ENCODE measurements at regions not wholly inside any gene's neighbourhood (a gene's known extent, or its start where the extent isn't known, plus 50 kb on each side); places are given as distances from the start of the nearest gene placed in this dataset.
A peak's percentile ranks its signal among the peaks of the same experiment; 100 is the strongest.
"Not testable (repeated sequence)": the region's sequence is repeated elsewhere in the genome, so short reads cannot be mapped to it uniquely, and the experiment has no call there.

DNA sequence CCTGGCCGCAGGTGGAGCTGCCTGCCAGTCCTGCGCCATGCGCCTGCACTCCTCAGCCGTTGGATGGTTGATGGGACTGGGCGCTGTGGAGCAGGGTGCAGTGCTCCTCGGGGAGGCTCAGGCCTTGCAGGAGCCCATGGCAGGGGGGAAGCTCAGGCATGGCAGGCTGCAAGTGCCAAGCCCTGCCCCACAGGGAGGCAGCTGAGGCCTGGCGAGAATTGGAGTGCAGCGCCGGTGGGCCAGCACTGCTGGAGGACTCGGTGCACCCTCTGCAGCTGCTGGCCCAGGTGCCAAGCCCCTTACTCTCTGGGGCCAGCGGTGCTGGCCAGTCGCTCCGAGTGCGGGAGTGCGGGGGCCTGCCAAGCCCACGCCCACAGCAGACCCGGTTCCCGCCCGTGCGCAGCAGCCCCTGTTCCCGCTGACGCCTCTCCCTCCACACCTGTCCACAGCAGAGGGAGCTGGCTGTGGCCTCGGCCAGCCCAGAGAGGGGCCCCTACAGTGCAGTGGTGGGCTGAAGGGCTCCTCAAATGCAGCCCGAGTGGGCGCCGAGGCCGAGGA lies 275.9 kb upstream of the FRG1 start:
- DNase-seq (ENCODE audit: extremely low read depth in 1 of 11, low read depth in 9 of 11, low spot score in 4 of 11): no peak

DNA sequence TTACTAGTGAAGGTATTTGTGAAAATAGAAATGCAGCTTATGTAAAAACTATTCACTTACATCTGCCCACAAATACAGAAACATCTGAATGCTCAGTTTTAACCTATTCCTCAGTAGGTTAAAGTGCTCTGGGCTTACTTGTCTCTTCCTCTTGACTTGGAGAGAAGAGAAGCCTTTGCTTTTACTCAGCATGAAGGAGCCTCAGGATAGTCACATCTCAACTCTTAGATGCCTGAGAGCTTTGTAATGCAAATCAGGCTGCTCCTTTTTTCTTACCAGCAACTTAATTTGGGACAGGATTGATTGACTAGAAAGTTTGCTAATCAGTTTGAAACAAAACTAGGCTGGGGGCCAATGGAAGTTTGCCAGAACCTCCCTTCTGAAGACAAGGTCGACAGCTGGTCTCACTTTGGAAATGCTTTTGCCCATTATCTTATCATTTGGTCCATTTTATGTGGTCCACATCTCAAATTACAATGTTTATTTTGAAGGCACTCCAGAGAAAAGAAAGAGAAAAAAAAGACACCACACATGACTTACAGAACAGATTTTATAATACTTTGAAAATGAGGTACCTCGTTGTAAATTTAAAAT lies 274.9 kb upstream of the FRG1 start:
- not testable (repeated sequence) for DNase-seq (ENCODE audit: extremely low read depth in 1 of 11, low read depth in 9 of 11, low spot score in 4 of 11)

- DNase-seq (ENCODE audit: extremely low read depth in 1 of 11, low read depth in 9 of 11, low spot score in 4 of 11): not testable (repeated sequence)
Measured at GRCh38 chr4:189667386-189667785, 273.3 kb upstream of the FRG1 start.

DNA sequence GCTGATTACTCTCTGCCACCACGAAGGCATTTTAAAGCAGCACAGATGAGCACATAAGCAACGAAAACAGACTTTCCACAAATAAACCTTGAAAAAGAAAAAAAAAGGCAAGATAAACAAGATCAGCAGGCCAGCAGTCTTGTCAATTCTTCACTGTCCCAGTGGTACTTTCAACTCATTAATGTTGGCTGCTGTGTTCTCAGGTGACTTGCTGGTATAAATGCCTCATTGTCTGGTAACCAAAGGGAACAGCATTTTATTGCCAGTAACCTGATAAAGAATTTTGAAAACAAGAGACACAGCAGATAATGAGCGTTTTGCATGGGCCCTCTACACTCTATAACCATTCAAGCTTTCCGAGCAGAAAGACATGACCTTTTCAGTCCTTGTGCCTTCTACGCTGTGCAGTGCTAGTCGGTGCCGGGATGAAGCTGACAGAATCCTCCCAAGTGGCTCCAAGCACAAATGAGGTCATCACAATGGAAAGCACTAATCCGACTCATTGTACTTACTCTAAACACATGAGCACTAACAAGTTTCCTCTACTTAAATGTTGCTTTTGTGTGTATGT lies 242.9 kb upstream of the FRG1 start:
- not testable (repeated sequence) for DNase-seq (ENCODE audit: extremely low read depth in 1 of 11, low read depth in 9 of 11, low spot score in 4 of 11)

DNA sequence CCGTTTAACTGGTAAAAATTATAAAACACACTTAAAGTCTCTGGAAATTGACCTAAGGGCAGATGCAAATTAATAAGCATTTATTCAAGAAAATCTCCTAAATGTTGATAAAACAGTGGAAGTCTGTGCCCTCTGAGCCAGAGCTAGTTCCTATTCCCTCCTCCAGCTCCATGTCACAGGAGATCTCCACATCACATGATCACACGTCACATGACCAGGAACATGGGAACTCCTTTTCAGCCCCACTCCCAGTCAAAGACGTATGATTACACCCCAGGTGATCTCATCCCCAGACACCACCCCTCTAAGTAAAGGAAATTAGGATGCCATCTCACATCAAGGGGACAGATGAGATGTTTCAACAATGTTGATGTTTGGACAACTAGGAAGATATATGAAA lies 237.7 kb upstream of the FRG1 start:
- not testable (repeated sequence) for DNase-seq (ENCODE audit: extremely low read depth in 1 of 11, low read depth in 9 of 11, low spot score in 4 of 11)

GRCh38 chr4:189706821-189707220 lies 233.9 kb upstream of the FRG1 start:
- not testable (repeated sequence) for DNase-seq (ENCODE audit: extremely low read depth in 1 of 11, low read depth in 9 of 11, low spot score in 4 of 11)

DNA sequence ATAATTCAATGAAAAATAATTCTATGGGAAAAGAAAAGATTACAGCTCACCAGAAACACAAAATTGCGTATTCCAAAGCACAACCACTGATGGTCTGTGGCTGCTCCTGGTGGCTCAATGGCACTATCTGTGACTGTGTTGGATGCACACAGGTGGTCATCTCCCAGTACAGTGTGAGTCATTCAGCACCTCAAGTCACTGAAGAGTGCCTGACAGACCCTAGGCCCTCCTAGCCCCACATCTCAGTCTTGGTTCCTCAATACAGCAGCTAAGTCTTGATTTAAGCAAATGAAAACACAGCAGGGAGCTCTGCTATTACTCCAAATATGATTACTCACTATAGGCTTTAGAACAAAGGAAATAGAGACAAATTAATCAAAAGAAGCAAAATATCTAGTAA lies 233.4 kb upstream of the FRG1 start:
- DNase-seq (ENCODE audit: extremely low read depth in 1 of 11, low read depth in 9 of 11, low spot score in 4 of 11): not testable (repeated sequence)

GRCh38 chr4:189711956-189712355 lies 228.7 kb upstream of the FRG1 start:
- not testable (repeated sequence) for DNase-seq (ENCODE audit: extremely low read depth in 1 of 11, low read depth in 9 of 11, low spot score in 4 of 11)

DNA sequence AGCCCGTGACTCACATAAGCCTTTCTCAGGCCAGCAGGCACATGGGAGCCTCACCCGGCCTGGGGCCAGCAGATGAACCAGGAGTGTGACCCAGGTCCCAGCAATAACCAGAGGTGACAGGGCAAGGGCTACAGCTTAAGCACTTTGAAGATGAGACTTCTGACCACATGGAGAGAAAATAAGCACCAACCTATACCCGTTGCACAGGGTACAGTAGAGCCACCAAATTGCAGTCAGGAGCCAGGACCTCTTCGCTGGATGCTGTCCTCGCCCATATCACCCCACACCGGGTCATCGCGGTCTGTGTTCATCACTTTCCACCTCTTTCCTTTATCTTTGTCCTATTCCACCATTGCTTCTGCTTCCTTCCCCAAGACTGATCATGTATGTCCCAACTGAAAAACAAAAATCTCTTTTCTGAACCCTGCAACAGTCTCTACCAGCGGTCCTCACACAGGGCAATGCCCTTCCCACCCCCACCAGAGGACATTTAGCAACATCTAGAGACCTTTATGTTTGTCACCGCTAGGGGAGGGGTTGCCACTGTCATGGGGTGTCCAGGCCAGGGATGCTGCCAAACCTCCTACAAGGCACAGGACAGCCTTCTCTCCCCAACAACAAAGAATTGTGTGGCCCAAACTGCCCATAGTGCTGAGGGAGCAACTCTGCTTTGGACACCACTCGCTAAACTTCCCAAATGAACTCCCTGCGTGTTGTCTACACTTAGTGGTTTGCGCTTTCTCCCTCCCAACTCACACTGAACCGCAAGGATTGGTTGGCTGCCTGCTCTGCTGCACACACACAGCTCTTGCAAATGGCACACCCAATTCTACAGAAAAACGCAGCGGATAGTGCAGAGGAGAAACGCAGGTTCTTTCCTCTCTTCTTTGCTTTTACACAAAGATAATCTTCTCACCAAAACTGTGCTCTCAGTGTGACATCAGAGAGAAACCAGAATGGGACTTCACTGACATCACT lies 219.4 kb upstream of the FRG1 start:
- not testable (repeated sequence) for DNase-seq (ENCODE audit: extremely low read depth in 1 of 11, low read depth in 9 of 11, low spot score in 4 of 11)

DNA sequence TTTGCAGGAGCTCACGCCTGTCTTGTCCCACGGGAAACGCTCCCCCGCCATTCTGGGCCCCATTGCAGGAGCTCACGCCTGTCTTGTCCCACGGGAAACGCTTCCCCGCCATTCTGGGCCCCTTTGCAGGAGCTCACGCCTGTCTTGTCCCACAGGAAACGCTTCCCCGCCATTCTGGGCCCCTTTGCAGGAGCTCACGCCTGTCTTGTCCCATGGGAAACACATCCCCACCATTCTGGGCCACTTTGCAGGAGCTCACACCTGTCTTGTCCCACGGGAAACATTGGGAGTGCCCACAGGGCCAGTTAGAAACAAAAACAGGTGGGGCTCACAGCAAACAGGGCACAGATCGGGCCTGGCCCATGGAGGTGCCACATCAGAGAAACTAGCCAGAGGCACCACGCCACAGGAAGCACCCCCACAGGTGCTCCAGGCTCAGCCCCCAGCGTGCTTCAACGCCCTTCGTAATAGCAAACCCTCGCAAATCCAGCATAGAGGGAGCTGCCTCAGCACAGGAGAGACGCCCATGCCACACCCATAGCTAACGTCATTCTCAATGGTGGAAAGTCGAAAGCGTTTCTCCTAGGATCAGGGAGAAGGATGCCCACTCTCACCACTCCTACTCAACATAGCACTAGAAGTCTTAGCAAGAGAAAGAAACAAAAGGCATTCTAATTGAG lies 218.2 kb upstream of the FRG1 start:
- peak in 6 of 11 donors; percentile 1 to 29 (median 12) for DNase-seq (ENCODE audit: extremely low read depth in 1 of 11, low read depth in 9 of 11, low spot score in 4 of 11)

GRCh38 chr4:189727982-189728638 lies 212.6 kb upstream of the FRG1 start:
- DNase-seq (ENCODE audit: extremely low read depth in 1 of 11, low read depth in 9 of 11, low spot score in 4 of 11): not testable (repeated sequence)

DNA sequence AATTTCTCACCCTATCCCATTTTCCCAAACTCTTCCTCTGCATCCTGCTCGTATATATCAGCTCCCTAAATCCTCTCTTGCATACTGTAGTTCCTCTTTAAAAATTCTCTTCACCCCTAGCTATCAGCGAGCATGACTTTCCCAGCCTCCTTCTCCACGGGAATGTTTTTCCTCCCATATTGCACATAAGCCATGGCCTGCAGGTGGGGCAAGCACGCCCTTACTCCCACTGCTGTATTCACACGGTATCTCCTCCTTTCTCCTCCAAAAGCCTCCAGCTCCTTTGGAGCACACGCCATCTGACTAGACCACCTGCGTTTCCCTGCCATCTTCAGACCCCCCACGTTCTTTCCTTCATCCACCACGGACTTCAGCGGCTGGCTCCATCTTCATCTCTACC lies 208.7 kb upstream of the FRG1 start:
- not testable (repeated sequence) for DNase-seq (ENCODE audit: extremely low read depth in 1 of 11, low read depth in 9 of 11, low spot score in 4 of 11)

GRCh38 chr4:189733507-189733906 lies 207.2 kb upstream of the FRG1 start:
- DNase-seq (ENCODE audit: extremely low read depth in 1 of 11, low read depth in 9 of 11, low spot score in 4 of 11): not testable (repeated sequence)

DNA sequence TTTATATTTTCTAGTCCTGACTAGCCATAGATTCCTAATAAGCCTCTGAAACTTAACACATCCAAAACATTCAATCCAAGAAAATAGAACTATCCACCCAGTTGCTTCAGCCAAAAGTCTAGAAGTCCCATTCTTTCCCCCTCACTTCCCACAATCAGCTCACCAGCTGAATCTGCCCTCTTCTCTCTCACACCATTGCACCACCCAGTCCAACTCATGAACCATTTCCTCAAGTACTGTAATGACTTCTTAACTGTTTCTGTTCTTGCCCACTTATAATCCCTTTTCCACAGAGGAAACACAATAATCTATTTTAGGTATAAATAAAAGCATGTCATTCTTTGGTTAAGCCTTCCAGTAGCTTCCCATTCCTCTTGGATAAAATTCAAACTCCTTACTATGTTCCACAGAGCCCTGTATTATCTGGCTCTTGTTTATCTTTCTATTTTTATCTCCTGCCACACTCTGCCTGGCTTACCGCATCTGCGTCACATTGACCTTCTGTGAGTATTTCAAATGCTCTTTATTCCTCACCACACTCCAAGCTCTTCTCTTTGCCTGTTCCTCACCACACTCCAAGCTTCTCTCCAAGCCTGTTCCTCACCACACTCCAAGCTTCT lies 205.9 kb upstream of the FRG1 start:
- DNase-seq (ENCODE audit: extremely low read depth in 1 of 11, low read depth in 9 of 11, low spot score in 4 of 11): not testable (repeated sequence)

GRCh38 chr4:189736656-189737055 lies 204.0 kb upstream of the FRG1 start:
- not testable (repeated sequence) for DNase-seq (ENCODE audit: extremely low read depth in 1 of 11, low read depth in 9 of 11, low spot score in 4 of 11)

DNA sequence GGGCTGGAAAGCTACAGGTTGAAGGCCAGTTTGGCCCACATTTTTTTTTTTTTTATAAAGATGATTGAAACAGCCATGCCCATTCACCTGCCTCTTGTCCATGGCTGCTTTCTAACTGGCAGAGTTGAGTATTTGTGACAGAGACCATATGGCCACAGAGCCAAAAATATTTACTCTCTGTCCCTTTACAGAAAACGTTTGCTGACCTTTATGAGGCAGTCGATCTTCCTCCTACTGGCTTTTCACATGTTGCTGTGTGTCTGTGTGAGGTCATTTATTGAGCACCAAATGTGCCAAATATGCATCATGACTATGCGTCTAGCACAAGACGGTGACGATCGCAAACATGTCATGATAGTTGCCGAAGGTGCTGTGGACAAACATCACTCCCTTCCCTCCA lies 200.6 kb upstream of the FRG1 start:
- not testable (repeated sequence) for DNase-seq (ENCODE audit: extremely low read depth in 1 of 11, low read depth in 9 of 11, low spot score in 4 of 11)

DNA sequence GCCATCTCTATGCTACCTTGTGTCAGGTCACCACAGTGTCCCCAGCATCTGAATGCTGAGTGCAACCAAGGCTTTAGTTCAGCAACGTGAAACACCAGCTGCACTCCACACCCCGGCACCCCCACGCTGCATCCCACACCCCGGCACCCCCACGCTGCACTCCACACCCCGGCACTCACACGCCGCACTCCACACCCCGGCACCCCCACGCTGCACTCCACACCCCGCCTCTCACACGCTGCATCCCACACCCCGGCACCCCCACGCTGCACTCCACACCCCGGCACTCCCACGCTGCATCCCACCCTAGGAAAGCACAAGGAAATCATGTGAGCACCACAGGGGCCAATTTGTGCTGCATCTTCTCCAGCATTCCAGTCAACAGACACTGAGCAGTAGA lies 199.8 kb upstream of the FRG1 start:
- DNase-seq (ENCODE audit: extremely low read depth in 1 of 11, low read depth in 9 of 11, low spot score in 4 of 11): no peak

- DNase-seq (ENCODE audit: extremely low read depth in 1 of 11, low read depth in 9 of 11, low spot score in 4 of 11): not testable (repeated sequence)
Measured at GRCh38 chr4:189753092-189753491, 187.6 kb upstream of the FRG1 start.
